ENCODE measurements at regions not wholly inside any gene's neighbourhood (a gene's known extent, or its start where the extent isn't known, plus 50 kb on each side); places are given as distances from the start of the nearest gene placed in this dataset.

GRCh38 chr11:133745791-133746190 is 99.5 kb downstream of the SPATA19 start:
- TF ChIP-seq POLR2A (IDR thresholded peaks at IDR 0.05) (no peak), CTCF (IDR thresholded peaks at IDR 0.05) (no peak), POLR2AphosphoS5 (IDR thresholded peaks at IDR 0.05) (no peak)
